ENCODE measurements at regions not wholly inside any gene's neighbourhood (a gene's known extent, or its start where the extent isn't known, plus 50 kb on each side); places are given as distances from the start of the nearest gene placed in this dataset.

GRCh38 chr11:81496601-81497000 is 1237.1 kb downstream of the FAM181B start:
- DNase-seq = no peak

- DNase-seq = no peak
These were observed 1237.9 kb downstream of the FAM181B start for GRCh38 chr11:81495699-81496292.

GRCh38 chr11:81494431-81494830 is 1239.2 kb downstream of the FAM181B start:
- no peak for DNase-seq

GRCh38 chr11:81492923-81493445 is 1240.7 kb downstream of the FAM181B start:
- no peak for DNase-seq

GRCh38 chr11:81487109-81487508 is 1246.6 kb downstream of the FAM181B start:
- no peak for DNase-seq

- no peak for DNase-seq
These were observed 1249.5 kb downstream of the FAM181B start for GRCh38 chr11:81484196-81484595.

GRCh38 chr11:81477277-81477676 is 1256.4 kb downstream of the FAM181B start:
- no peak for DNase-seq

GRCh38 chr11:81476345-81476744 is 1257.3 kb downstream of the FAM181B start:
- DNase-seq = no peak

- DNase-seq = no peak
These were observed 1261.0 kb downstream of the FAM181B start for GRCh38 chr11:81472646-81473045.

- DNase-seq = no peak
These were observed 1263.2 kb downstream of the FAM181B start for GRCh38 chr11:81470446-81470845.

- no peak for DNase-seq
These were observed 1273.8 kb downstream of the FAM181B start for GRCh38 chr11:81459766-81460306.

GRCh38 chr11:81449588-81450156 is 1284.0 kb downstream of the FAM181B start:
- no peak for DNase-seq

GRCh38 chr11:81444297-81444696 is 1289.4 kb downstream of the FAM181B start:
- DNase-seq = no peak

- DNase-seq = no peak
These were observed 1301.3 kb downstream of the FAM181B start for GRCh38 chr11:81432333-81432732.

- no peak for DNase-seq
These were observed 1308.8 kb downstream of the FAM181B start for GRCh38 chr11:81424822-81425221.

- DNase-seq = no peak
These were observed 1311.3 kb downstream of the FAM181B start for GRCh38 chr11:81422402-81422801.

GRCh38 chr11:81421251-81421860 is 1312.3 kb downstream of the FAM181B start:
- DNase-seq = no peak

GRCh38 chr11:81420668-81421250 is 1312.9 kb downstream of the FAM181B start:
- DNase-seq = no peak

GRCh38 chr11:81397316-81397715 is 1336.3 kb downstream of the FAM181B start:
- DNase-seq = no peak

- no peak for DNase-seq
These were observed 1339.4 kb downstream of the FAM181B start for GRCh38 chr11:81394311-81394710.

- no peak for DNase-seq
These were observed 1345.3 kb downstream of the FAM181B start for GRCh38 chr11:81388326-81388725.

- no peak for DNase-seq
These were observed 1353.3 kb downstream of the FAM181B start for GRCh38 chr11:81380395-81380794.

- no peak for DNase-seq
These were observed 1356.2 kb downstream of the FAM181B start for GRCh38 chr11:81377418-81377817.

GRCh38 chr11:81373986-81374385 is 1359.7 kb downstream of the FAM181B start:
- DNase-seq = no peak
